ENCODE measurements at regions not wholly inside any gene's neighbourhood (a gene's known extent, or its start where the extent isn't known, plus 50 kb on each side); places are given as distances from the start of the nearest gene placed in this dataset.

DNA sequence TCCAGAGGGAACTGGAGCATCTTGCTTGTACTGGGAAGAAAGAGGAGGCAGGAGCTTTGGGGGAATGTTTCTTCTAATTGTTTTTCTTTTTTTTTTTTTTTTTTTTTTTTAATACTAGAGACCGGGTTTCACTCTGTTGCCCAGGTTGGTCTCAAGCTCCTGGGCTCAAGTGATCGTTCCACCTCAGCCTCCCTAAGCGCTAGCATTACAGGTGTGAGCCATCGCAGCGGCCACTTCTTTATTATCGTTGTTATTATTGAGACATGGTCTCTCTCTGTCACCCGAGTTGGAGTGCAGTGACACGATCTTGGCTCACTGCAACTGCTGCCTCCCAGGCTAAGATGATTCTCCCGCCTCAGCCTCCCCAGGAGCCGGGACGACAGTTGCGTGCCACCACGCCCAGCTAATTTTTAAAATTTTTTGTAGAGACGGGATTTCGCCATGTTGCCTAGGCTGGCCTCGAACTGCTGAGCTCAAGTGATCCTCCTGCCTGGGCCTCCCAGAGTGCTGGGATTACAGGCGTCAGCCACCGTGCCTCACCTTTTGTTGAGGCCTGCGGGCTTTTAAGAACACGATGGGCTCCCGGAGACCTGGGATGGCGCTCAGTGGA is 137.3 kb upstream of the GSE1 start:
- H3K9me3 ChIP-seq (ENCODE audit: control insufficient read depth, low read depth, low read length) = no peaks in the 10 kb centered on the region
- peaks cover 2% of the 10 kb centered on the region for H3K36me3 ChIP-seq (ENCODE audit: control insufficient read depth, insufficient read depth, low read length)
- H3K4me3 ChIP-seq (ENCODE audit: low read length) = no peak overlapping the region
- no peaks in the 10 kb centered on the region for H3K27me3 ChIP-seq (ENCODE audit: control insufficient read depth, insufficient read depth, low read length)
- DNase-seq = no peak
- H3K27ac ChIP-seq (ENCODE audit: low read length) = no peak overlapping the region
- H3K4me1 ChIP-seq (ENCODE audit: control insufficient read depth, insufficient read depth, low read length) = peaks cover 26% of the 10 kb centered on the region
- no CpG with 5 or more reads among the region's 22 CpGs for WGBS (ENCODE audit: insufficient coverage, low lambda C conversion rate)

DNA sequence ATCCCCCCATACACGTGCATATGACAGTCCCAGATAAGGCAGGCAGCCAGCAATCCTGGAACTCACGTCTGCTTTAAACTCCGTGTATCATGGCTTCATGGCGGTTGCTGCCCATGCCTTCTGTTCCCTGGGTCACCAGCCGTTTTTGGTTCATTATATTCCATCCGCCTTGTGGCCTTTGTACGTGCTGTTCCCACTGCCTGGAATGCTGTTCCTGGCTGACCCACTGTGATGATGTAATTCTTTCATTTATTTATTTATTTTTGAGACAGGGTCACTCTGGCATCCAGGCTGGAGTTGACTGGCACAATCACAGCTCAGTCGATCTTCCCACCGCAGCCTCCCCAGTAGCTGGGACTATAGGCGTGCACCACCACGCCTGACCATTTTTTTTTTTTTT is 136.7 kb upstream of the GSE1 start:
- Histone ChIP-seq H3K4me3 (ENCODE audit: low read length) (no peak overlapping the region), H3K27me3 (ENCODE audit: control insufficient read depth, insufficient read depth, low read length) (no peaks in the 10 kb centered on the region), H3K27ac (ENCODE audit: low read length) (no peak overlapping the region), H3K9me3 (ENCODE audit: control insufficient read depth, low read depth, low read length) (no peaks in the 10 kb centered on the region), H3K36me3 (ENCODE audit: control insufficient read depth, insufficient read depth, low read length) (peaks cover 2% of the 10 kb centered on the region), H3K4me1 (ENCODE audit: control insufficient read depth, insufficient read depth, low read length) (peaks cover 23% of the 10 kb centered on the region)
- DNase-seq = no peak
- WGBS (ENCODE audit: insufficient coverage, low lambda C conversion rate) = 100% methylated on average over 3 of the region's 11 CpGs

DNA sequence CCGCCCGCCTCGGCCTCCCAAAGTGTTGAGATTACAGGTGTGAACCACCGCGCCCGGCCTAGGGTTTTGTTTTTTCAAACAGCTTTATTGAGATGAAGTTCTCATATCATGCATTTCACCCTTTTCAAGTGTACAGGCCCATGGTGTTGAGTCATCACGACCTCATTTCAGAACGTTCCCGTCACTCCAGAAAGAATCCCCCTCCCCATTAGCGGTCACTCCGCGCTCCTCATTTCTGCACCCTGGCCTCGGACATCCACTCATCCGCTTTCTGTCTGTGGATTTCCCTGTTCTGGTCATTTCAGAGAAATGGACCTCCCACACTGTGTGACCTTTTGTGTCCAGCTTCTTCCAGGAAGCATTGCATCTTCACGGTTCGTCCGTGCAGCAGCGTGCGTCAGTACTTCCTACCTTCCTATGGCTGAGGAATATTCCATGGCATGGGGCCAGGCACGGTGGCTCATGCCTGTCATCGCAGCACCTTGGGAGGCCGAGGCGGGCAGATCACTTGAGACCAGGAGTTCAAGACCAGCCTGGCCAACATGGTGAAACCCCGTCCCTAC is 135.2 kb upstream of the GSE1 start:
- WGBS (ENCODE audit: insufficient coverage, low lambda C conversion rate) = 90% methylated on average over 2 of the region's 24 CpGs
- Histone ChIP-seq H3K27ac (ENCODE audit: low read length) (no peak overlapping the region), H3K27me3 (ENCODE audit: control insufficient read depth, insufficient read depth, low read length) (no peaks in the 10 kb centered on the region), H3K9me3 (ENCODE audit: control insufficient read depth, low read depth, low read length) (no peaks in the 10 kb centered on the region), H3K4me3 (ENCODE audit: low read length) (no peak overlapping the region), H3K36me3 (ENCODE audit: control insufficient read depth, insufficient read depth, low read length) (peaks cover 5% of the 10 kb centered on the region), H3K4me1 (ENCODE audit: control insufficient read depth, insufficient read depth, low read length) (peaks cover 9% of the 10 kb centered on the region)
- no peak for DNase-seq

DNA sequence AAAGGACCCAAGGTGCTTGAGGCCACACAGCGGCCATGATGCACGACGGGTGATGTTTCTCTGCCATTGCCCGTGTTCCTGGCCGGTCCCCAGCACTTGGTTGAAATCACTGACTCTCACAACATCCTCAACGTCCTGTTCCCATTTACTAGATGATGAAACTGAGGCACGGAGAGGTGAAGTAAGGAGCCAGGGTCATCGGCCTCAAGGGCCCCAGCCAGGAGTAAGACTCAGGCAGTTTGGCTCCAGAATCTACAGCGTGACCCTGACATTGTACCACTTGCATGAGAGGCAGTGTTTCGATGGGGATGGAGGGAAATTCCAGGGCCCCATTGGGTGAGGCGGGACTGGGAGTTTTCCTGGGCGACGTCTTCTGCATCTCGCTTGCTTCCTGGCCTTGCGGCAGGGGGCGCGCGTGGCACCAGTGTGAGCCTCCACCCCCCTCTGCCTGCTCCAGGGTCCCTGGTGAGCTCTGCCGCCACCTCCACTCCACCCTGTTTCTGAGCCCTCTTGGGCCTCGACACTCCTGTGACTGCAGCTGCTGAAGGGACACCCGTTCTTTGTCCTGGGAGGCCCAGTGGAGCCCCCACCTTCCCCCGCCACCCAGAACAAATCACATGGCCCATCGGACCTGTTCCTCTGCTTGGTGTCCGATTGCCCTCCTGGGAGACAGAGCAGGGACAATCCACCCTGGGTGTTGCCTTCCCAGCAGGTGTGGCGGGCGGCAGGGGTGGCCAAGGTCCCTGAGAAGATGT is 133.0 kb upstream of the GSE1 start:
- peaks cover 11% of the 10 kb centered on the region for H3K36me3 ChIP-seq (ENCODE audit: control insufficient read depth, insufficient read depth, low read length)
- no peak overlapping the region for H3K27ac ChIP-seq (ENCODE audit: low read length)
- no CpG with 5 or more reads among the region's 26 CpGs for WGBS (ENCODE audit: insufficient coverage, low lambda C conversion rate)
- peak in 1 of 2 donors; percentile 56 for DNase-seq
- no peak overlapping the region for H3K4me3 ChIP-seq (ENCODE audit: low read length)
- no peaks in the 10 kb centered on the region for H3K27me3 ChIP-seq (ENCODE audit: control insufficient read depth, insufficient read depth, low read length)
- peaks cover 7% of the 10 kb centered on the region for H3K4me1 ChIP-seq (ENCODE audit: control insufficient read depth, insufficient read depth, low read length)
- no peaks in the 10 kb centered on the region for H3K9me3 ChIP-seq (ENCODE audit: control insufficient read depth, low read depth, low read length)

DNA sequence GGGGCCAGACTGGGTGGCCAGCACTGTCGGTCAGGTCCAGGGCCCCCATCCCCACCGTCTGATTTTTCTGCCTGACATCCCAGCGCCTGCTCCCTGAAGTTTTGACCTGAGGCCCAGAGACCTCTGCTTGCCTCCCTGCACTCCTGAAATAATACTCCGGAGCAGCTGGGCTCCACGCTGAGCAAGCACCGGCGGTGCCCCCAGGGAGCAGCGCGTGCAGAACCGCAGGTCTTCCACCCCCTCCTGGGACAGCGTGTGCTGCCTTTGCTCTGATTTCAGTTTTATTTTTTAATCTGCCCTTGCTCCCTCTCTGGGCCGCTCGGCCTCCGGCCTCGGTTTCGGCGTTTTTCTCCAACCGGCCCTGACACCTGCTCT is 132.4 kb upstream of the GSE1 start:
- Histone ChIP-seq H3K36me3 (ENCODE audit: control insufficient read depth, insufficient read depth, low read length) (peaks cover 13% of the 10 kb centered on the region), H3K9me3 (ENCODE audit: control insufficient read depth, low read depth, low read length) (no peaks in the 10 kb centered on the region), H3K27ac (ENCODE audit: low read length) (no peak overlapping the region), H3K4me3 (ENCODE audit: low read length) (no peak overlapping the region), H3K4me1 (ENCODE audit: control insufficient read depth, insufficient read depth, low read length) (peaks cover 7% of the 10 kb centered on the region), H3K27me3 (ENCODE audit: control insufficient read depth, insufficient read depth, low read length) (no peaks in the 10 kb centered on the region)
- 52% methylated on average over 4 of the region's 18 CpGs for WGBS (ENCODE audit: insufficient coverage, low lambda C conversion rate)
- no peak for DNase-seq

DNA sequence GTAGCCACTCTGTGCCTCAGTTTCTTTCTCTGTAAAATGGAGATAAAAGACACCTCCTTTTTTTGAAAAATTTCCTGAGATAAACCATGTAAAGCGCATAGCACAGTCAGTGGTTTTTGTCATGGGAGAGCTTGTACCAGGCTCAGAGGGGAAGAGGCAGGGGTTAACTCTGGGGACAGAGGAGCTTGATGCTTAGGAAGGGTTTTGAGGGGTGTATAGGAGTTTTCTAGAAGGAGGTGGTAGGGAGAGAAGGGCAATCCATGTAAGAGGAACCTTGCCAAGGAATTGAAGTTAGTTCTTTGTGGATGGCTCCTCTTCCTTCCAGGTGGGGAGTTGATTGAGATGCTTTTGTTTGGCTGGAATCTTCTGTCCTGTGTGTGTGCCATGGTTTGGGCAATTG is 131.9 kb upstream of the GSE1 start:
- Histone ChIP-seq H3K9me3 (ENCODE audit: control insufficient read depth, low read depth, low read length) (no peaks in the 10 kb centered on the region), H3K4me3 (ENCODE audit: low read length) (no peak overlapping the region), H3K27ac (ENCODE audit: low read length) (no peak overlapping the region), H3K4me1 (ENCODE audit: control insufficient read depth, insufficient read depth, low read length) (peaks cover 7% of the 10 kb centered on the region), H3K27me3 (ENCODE audit: control insufficient read depth, insufficient read depth, low read length) (no peaks in the 10 kb centered on the region), H3K36me3 (ENCODE audit: control insufficient read depth, insufficient read depth, low read length) (peaks cover 15% of the 10 kb centered on the region)
- no CpG with 5 or more reads among the region's 1 CpG for WGBS (ENCODE audit: insufficient coverage, low lambda C conversion rate)
- no peak for DNase-seq

DNA sequence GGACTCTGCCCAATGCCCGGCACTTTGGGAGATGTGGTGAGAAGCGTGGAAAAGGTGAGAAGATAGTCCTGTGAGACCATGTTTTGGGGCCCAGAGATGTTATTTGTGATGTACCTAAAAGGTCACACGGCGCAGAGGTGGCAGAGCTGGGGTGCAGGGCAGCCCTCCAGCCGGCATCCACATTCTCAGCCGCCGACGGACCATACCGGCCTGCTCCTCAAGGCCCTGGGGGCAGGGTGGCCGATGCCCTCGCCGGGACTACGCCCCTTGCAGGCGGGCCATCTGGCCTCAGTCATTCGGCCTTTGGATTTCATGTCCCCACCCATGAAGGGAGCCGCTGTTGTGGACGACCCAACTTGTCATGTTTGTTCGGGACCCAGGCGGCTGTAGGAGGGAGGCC is 131.4 kb upstream of the GSE1 start:
- no peak for DNase-seq
- Histone ChIP-seq H3K27me3 (ENCODE audit: control insufficient read depth, insufficient read depth, low read length) (no peaks in the 10 kb centered on the region), H3K4me3 (ENCODE audit: low read length) (no peak overlapping the region), H3K4me1 (ENCODE audit: control insufficient read depth, insufficient read depth, low read length) (peaks cover 7% of the 10 kb centered on the region), H3K36me3 (ENCODE audit: control insufficient read depth, insufficient read depth, low read length) (peaks cover 16% of the 10 kb centered on the region), H3K9me3 (ENCODE audit: control insufficient read depth, low read depth, low read length) (no peaks in the 10 kb centered on the region), H3K27ac (ENCODE audit: low read length) (no peak overlapping the region)
- WGBS (ENCODE audit: insufficient coverage, low lambda C conversion rate) = no CpG with 5 or more reads among the region's 19 CpGs

DNA sequence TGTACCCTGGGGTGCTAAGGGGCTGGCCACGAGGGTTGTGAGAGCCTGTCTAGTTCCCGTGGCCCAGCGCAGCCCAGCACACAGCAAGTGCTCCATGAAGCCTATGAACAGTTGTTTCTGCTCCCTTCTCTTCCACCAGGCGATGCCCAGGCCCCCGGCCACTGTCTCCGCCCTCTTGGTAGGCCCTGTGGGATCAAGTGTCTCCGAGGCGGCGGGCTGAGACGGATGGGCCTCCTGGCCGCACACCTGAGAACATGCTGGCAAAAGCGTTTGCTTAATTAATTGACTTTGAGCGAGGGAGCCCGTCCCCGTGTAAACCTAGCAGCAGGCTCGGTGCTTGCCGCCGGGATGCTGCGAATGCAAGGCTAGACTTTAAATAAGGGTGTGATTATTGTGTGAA is 129.7 kb upstream of the GSE1 start:
- peaks cover 16% of the 10 kb centered on the region for H3K36me3 ChIP-seq (ENCODE audit: control insufficient read depth, insufficient read depth, low read length)
- no CpG with 5 or more reads among the region's 19 CpGs for WGBS (ENCODE audit: insufficient coverage, low lambda C conversion rate)
- DNase-seq = no peak
- no peak overlapping the region for H3K4me3 ChIP-seq (ENCODE audit: low read length)
- H3K27me3 ChIP-seq (ENCODE audit: control insufficient read depth, insufficient read depth, low read length) = no peaks in the 10 kb centered on the region
- H3K4me1 ChIP-seq (ENCODE audit: control insufficient read depth, insufficient read depth, low read length) = peaks cover 7% of the 10 kb centered on the region
- H3K9me3 ChIP-seq (ENCODE audit: control insufficient read depth, low read depth, low read length) = no peaks in the 10 kb centered on the region
- H3K27ac ChIP-seq (ENCODE audit: low read length) = no peak overlapping the region

DNA sequence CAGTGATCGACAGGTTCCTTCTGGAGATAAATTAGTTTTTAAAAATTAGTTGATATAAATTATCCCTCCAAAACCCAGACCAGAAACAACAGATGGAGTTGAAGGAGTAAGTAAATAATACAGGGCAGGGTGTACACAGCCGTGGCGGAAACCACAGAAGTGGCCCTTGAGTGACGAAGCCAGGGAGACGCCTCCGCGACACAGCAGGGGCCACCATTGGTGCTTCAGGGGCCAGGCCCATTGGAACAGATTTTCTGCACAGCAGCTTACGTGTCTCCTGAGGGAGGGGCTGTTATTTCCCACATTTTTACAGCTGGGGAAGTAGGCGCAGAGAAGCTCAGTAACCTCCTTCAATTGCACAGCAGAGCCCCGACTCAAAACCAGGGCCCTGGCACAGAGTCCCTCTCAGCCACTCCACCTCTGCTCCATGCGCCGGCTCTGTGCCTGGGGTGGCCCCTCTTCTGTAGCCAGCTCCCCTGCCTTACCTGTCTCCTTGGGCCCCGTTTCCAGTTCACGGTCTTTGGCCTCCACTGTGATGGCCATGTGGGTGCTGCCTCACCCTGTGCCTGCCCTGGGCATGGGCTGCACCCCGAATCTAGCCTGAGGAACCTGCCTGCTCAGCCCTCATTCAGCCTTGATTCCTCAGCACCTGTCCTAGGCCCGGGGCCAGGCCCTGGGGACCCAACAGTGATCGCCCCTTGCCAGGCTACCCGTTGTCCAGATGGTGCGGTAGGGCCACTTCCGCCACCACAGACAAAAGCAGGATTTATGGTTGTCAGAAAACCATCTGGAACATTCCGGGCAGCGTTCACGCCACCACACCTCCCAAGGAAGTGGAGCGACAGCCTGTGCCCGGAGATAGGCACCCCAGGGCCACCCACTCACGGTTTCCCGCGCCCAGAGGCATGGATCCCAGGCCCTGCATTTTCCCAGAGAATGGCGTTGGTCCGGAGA is 128.5 kb upstream of the GSE1 start:
- no CpG with 5 or more reads among the region's 30 CpGs for WGBS (ENCODE audit: insufficient coverage, low lambda C conversion rate)
- Histone ChIP-seq H3K9me3 (ENCODE audit: control insufficient read depth, low read depth, low read length) (no peaks in the 10 kb centered on the region), H3K4me3 (ENCODE audit: low read length) (no peak overlapping the region), H3K36me3 (ENCODE audit: control insufficient read depth, insufficient read depth, low read length) (peaks cover 16% of the 10 kb centered on the region), H3K4me1 (ENCODE audit: control insufficient read depth, insufficient read depth, low read length) (peaks cover 7% of the 10 kb centered on the region), H3K27ac (ENCODE audit: low read length) (no peak overlapping the region), H3K27me3 (ENCODE audit: control insufficient read depth, insufficient read depth, low read length) (no peaks in the 10 kb centered on the region)
- peak in 1 of 2 donors; percentile 43 for DNase-seq

DNA sequence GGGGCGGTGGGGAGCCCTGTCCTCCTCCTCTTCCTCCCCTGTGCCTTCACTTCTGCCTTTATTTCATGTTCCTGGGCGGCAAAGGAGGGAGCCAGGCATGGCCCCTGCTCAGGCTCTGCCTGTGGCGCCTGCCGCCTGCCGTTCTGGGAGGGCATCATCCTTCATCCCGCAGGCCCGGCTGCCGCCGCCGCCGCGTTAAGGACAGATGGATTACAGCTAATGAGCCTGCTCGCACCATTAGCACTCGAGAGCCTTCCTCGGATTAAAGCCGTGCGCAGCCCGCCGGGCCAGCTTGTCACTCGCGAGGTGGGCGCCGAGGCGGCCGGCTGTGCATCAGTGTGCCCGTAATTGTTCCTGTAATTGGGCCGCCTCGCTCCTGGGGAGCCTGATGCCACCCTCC is 127.7 kb upstream of the GSE1 start:
- no CpG with 5 or more reads among the region's 28 CpGs for WGBS (ENCODE audit: insufficient coverage, low lambda C conversion rate)

More for the DNA sequence above, 127.7 kb upstream of the GSE1 start:
- no peaks in the 10 kb centered on the region for H3K9me3 ChIP-seq (ENCODE audit: control insufficient read depth, low read depth, low read length)
- no peaks in the 10 kb centered on the region for H3K27me3 ChIP-seq (ENCODE audit: control insufficient read depth, insufficient read depth, low read length)
- H3K27ac ChIP-seq (ENCODE audit: low read length) = no peak overlapping the region
- no peak overlapping the region for H3K4me3 ChIP-seq (ENCODE audit: low read length)
- peaks cover 16% of the 10 kb centered on the region for H3K36me3 ChIP-seq (ENCODE audit: control insufficient read depth, insufficient read depth, low read length)
- H3K4me1 ChIP-seq (ENCODE audit: control insufficient read depth, insufficient read depth, low read length) = peaks cover 2% of the 10 kb centered on the region
- no peak for DNase-seq
